ENCODE measurements at regions not wholly inside any gene's neighbourhood (a gene's known extent, or its start where the extent isn't known, plus 50 kb on each side); places are given as distances from the start of the nearest gene placed in this dataset.
A peak's percentile ranks its signal among the peaks of the same experiment; 100 is the strongest.

DNA sequence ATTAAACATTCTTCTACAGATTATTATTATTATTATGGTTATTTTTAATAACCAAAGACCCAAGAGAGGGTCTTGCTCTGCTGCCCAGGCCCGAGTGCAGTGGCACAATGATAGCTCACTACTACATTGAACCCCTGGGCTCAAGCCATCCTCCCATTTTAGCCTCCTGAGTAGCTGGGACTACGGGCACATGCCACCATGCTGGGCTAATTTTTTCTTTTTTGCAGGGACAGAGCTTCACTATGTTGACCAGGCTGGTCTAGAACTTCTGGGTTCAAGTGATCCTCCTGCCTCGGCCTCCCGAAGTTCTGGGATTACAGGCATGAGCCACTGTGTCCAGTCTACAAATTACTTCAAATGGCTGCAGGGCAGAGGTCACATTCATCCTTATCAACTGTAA, 179.8 kb downstream of the KCNRG start:
- Histone ChIP-seq H3K27me3 (ENCODE audit: control insufficient read depth, insufficient read depth, low read length) (no peaks in the 10 kb centered on the region), H3K36me3 (ENCODE audit: control insufficient read depth, insufficient read depth, low read length) (no peaks in the 10 kb centered on the region), H3K27ac (ENCODE audit: low read depth, low read length) (no peak overlapping the region), H3K9me3 (ENCODE audit: control insufficient read depth, insufficient read depth, low read length) (no peaks in the 10 kb centered on the region), H3K4me3 (ENCODE audit: low read depth, low read length) (no peak overlapping the region), H3K4me1 (ENCODE audit: control insufficient read depth, insufficient read depth, low read length) (no peaks in the 10 kb centered on the region), H3K9ac (ENCODE audit: low read depth, low read length) (no peak overlapping the region)

DNA sequence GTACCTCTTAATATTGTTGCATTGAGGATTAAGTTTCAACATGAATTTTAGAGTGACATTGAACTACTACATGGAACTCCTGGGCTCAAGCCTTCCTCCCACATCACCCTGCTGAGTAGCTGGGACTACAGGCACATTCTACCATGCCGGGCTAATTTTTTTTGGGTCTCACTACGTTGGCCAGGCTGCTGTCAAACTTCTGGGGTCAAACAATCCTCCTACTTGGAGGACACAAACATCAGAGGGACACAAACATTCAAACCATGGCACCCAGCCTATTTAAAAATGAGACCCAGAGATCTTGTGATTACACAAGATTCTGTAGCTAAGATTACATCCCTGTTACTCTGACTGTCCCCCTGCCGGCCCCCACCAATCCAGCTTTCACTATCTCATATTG, 180.9 kb downstream of the KCNRG start:
- H3K9me3 ChIP-seq (ENCODE audit: control insufficient read depth, insufficient read depth, low read length): no peaks in the 10 kb centered on the region
- no peak overlapping the region for H3K27ac ChIP-seq (ENCODE audit: low read depth, low read length)
- H3K9ac ChIP-seq (ENCODE audit: low read depth, low read length): no peak overlapping the region
- no peaks in the 10 kb centered on the region for H3K4me1 ChIP-seq (ENCODE audit: control insufficient read depth, insufficient read depth, low read length)
- no peaks in the 10 kb centered on the region for H3K36me3 ChIP-seq (ENCODE audit: control insufficient read depth, insufficient read depth, low read length)
- no peaks in the 10 kb centered on the region for H3K27me3 ChIP-seq (ENCODE audit: control insufficient read depth, insufficient read depth, low read length)
- no peak overlapping the region for H3K4me3 ChIP-seq (ENCODE audit: low read depth, low read length)

DNA sequence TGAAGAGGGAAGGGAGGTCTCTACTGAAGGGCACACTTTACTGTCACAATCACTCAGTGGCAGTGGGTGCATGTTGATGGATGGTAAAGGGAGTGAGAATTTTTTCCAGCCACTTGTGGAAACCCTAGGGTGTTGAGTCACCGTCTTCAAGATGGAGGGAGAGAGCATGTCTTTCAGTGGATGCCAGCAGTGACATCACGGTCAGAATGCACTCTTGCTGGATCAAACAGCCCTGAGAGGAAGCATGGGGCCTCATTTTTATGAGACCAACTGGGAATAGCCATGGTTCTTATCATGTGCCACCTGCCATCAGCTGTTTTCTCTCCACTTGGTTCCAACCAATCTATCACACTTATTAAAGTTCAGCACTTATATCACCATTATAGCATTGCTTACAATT, 182.5 kb downstream of the KCNRG start:
- Histone ChIP-seq H3K4me3 (ENCODE audit: low read depth, low read length) (no peak overlapping the region), H3K36me3 (ENCODE audit: control insufficient read depth, insufficient read depth, low read length) (no peaks in the 10 kb centered on the region)

DNA sequence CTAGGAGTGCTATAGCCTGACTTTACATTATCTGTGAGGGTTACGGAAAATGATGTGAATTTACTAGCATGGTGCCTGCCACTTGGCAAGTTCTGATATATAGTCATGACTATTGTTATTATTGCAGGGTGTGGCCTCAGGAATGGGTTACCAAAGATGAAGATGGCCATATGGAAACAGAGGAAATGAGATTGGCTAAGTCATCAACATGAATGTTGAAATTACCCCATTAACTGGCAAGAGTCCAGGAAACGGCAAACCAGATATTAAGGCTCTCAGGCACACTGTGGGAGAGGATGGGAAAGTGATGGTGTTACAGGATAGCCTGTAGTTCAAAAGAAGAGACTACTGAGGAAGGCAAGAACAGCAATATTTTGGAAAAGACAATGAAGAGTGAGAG, 183.3 kb downstream of the KCNRG start:
- Histone ChIP-seq H3K9ac (ENCODE audit: low read depth, low read length) (no peak overlapping the region), H3K9me3 (ENCODE audit: control insufficient read depth, insufficient read depth, low read length) (no peaks in the 10 kb centered on the region), H3K27ac (ENCODE audit: low read depth, low read length) (no peak overlapping the region), H3K4me1 (ENCODE audit: control insufficient read depth, insufficient read depth, low read length) (peaks cover 4% of the 10 kb centered on the region; the same call in 1 of the 2 replicates), H3K27me3 (ENCODE audit: control insufficient read depth, insufficient read depth, low read length) (no peaks in the 10 kb centered on the region), H3K36me3 (ENCODE audit: control insufficient read depth, insufficient read depth, low read length) (no peaks in the 10 kb centered on the region), H3K4me3 (ENCODE audit: low read depth, low read length) (no peak overlapping the region)

More for the DNA sequence above, 182.5 kb downstream of the KCNRG start:
- Histone ChIP-seq H3K27ac (ENCODE audit: low read depth, low read length) (no peak overlapping the region), H3K9ac (ENCODE audit: low read depth, low read length) (no peak overlapping the region), H3K27me3 (ENCODE audit: control insufficient read depth, insufficient read depth, low read length) (no peaks in the 10 kb centered on the region), H3K9me3 (ENCODE audit: control insufficient read depth, insufficient read depth, low read length) (no peaks in the 10 kb centered on the region), H3K4me1 (ENCODE audit: control insufficient read depth, insufficient read depth, low read length) (no peaks in the 10 kb centered on the region)

DNA sequence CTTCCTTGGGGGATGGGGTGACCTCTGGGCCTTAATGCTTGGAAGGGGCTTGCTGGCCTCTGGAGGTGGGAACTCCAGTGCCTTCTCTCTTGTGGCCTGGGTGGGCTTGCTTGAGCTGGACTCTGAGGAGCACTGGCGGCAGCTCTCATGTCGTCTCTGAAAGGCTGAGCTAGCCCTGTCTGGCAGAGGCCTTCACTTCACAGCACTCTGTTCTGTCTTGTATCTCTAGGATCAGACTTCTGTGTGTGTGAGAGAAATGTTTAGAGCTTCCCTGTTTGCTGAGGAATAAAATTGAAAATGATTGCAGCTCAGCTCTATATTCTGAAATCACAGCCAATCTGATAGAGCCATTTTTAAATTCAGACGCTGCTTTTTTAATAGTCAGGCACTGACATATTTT, 185.3 kb downstream of the KCNRG start:
- H3K27ac ChIP-seq (ENCODE audit: low read depth, low read length): no peak overlapping the region
- H3K4me3 ChIP-seq (ENCODE audit: low read depth, low read length): no peak overlapping the region
- H3K4me1 ChIP-seq (ENCODE audit: control insufficient read depth, insufficient read depth, low read length): peaks cover 4% of the 10 kb centered on the region; the same call in 1 of the 2 replicates
- H3K27me3 ChIP-seq (ENCODE audit: control insufficient read depth, insufficient read depth, low read length): no peaks in the 10 kb centered on the region
- no peaks in the 10 kb centered on the region for H3K36me3 ChIP-seq (ENCODE audit: control insufficient read depth, insufficient read depth, low read length)
- no peak overlapping the region for H3K9ac ChIP-seq (ENCODE audit: low read depth, low read length)
- no peaks in the 10 kb centered on the region for H3K9me3 ChIP-seq (ENCODE audit: control insufficient read depth, insufficient read depth, low read length)

DNA sequence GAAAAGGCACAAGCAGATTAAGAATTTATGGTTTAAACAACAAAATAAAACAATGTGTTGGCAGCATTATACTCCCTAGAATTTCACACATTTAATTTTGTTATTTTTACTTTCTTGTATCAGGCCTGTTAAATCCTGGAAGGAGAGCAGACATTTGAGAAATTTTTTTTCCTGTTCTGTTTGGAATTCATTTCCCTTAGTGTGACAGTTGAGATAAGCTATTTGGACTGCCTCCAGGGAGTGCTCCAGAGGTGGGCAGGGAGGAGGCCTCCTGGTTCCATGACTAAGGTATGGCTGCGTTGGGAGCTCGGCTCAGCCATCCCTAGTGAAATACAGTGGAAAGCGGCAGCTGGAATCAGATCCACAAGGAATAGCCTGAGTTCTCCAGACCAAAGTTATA, 185.7 kb downstream of the KCNRG start:
- Histone ChIP-seq H3K9me3 (ENCODE audit: control insufficient read depth, insufficient read depth, low read length) (no peaks in the 10 kb centered on the region), H3K27ac (ENCODE audit: low read depth, low read length) (no peak overlapping the region), H3K36me3 (ENCODE audit: control insufficient read depth, insufficient read depth, low read length) (no peaks in the 10 kb centered on the region), H3K9ac (ENCODE audit: low read depth, low read length) (no peak overlapping the region), H3K4me3 (ENCODE audit: low read depth, low read length) (no peak overlapping the region), H3K27me3 (ENCODE audit: control insufficient read depth, insufficient read depth, low read length) (no peaks in the 10 kb centered on the region), H3K4me1 (ENCODE audit: control insufficient read depth, insufficient read depth, low read length) (peaks cover 4% of the 10 kb centered on the region; the same call in 1 of the 2 replicates)

DNA sequence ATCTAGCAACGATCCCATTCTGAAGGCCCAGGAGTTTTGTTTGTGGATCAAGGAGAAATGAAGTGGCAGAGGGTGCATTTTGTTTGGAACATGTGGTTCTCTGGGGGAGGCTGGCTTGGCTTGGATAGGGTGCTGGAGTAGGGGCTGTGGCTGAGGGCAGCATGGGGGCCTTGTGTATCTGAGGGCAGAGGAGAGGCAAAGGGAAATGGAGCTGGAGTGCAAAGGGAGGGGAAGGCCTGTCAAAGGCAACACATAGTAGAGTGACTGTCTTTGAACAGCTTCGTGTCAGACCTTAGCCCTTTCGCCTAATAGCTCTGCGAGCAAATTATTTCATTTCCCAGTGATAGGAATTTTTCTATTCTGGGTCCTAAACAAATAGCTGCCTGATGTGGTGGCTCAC, 187.2 kb downstream of the KCNRG start:
- no peak overlapping the region for H3K9ac ChIP-seq (ENCODE audit: low read depth, low read length)
- H3K27ac ChIP-seq (ENCODE audit: low read depth, low read length): no peak overlapping the region
- no peaks in the 10 kb centered on the region for H3K9me3 ChIP-seq (ENCODE audit: control insufficient read depth, insufficient read depth, low read length)
- no peaks in the 10 kb centered on the region for H3K27me3 ChIP-seq (ENCODE audit: control insufficient read depth, insufficient read depth, low read length)
- H3K4me1 ChIP-seq (ENCODE audit: control insufficient read depth, insufficient read depth, low read length): peaks cover 4% of the 10 kb centered on the region; the same call in 1 of the 2 replicates
- H3K4me3 ChIP-seq (ENCODE audit: low read depth, low read length): no peak overlapping the region
- H3K36me3 ChIP-seq (ENCODE audit: control insufficient read depth, insufficient read depth, low read length): no peaks in the 10 kb centered on the region

DNA sequence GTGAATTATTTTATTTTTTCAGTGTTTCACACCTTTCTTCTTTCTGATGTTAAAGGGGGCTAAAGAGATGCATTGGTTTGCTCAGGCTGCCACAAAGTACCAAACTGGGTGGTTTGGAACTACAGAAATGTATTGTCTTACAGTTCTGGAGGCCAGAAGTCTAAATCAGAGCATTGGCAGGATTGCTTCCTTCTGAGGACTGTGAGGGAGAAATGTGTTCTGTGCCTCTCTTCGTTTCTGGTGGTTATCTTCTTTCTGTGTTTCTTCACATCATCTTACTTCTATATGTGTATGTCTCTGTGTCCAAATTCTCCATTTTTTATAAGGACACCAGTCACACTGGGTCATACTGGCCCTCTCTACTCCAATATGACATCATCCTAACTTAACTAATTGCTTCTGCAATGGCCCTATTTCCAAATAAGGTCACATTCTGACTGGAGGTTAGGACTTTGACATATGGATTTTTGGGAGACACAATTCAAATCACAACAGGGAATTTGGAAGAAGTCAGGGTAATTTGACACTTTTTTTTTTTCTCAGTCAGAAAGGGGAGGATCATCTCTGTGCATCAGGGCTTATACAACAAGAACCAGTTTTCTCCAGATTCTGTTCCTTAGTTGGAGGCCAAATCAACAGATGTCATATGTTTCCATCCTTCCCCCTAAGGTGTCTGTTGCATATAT, 188.2 kb downstream of the KCNRG start:
- H3K4me1 ChIP-seq (ENCODE audit: control insufficient read depth, insufficient read depth, low read length): peaks cover 4% of the 10 kb centered on the region; the same call in 1 of the 2 replicates
- no peaks in the 10 kb centered on the region for H3K9me3 ChIP-seq (ENCODE audit: control insufficient read depth, insufficient read depth, low read length)
- H3K9ac ChIP-seq (ENCODE audit: low read depth, low read length): no peak overlapping the region
- no peak overlapping the region for H3K4me3 ChIP-seq (ENCODE audit: low read depth, low read length)
- no peaks in the 10 kb centered on the region for H3K36me3 ChIP-seq (ENCODE audit: control insufficient read depth, insufficient read depth, low read length)
- H3K27me3 ChIP-seq (ENCODE audit: control insufficient read depth, insufficient read depth, low read length): no peaks in the 10 kb centered on the region
- no peak overlapping the region for H3K27ac ChIP-seq (ENCODE audit: low read depth, low read length)

DNA sequence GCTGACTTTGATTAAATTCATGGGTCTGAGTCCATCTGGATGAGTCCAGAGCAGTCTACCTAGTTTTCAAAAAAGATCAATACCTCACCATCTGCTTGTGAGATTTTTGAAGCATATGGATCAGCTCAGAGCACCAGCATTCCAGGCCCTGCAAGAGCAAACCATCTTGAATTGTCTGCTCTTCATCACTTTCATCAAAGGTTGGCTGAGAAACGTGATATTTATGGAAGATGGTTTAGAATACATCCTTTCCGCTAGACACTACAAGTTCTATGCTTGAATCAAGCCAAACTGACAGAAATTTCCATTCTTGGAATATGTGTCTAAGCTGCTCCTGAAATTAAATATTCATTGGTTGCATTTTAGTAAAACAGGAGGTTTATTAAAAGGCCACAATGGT, 190.3 kb downstream of the KCNRG start:
- Histone ChIP-seq H3K27ac (ENCODE audit: low read depth, low read length) (no peak overlapping the region), H3K4me3 (ENCODE audit: low read depth, low read length) (no peak overlapping the region), H3K36me3 (ENCODE audit: control insufficient read depth, insufficient read depth, low read length) (no peaks in the 10 kb centered on the region), H3K27me3 (ENCODE audit: control insufficient read depth, insufficient read depth, low read length) (no peaks in the 10 kb centered on the region), H3K9me3 (ENCODE audit: control insufficient read depth, insufficient read depth, low read length) (no peaks in the 10 kb centered on the region), H3K4me1 (ENCODE audit: control insufficient read depth, insufficient read depth, low read length) (peaks cover 13% of the 10 kb centered on the region), H3K9ac (ENCODE audit: low read depth, low read length) (no peak overlapping the region)

DNA sequence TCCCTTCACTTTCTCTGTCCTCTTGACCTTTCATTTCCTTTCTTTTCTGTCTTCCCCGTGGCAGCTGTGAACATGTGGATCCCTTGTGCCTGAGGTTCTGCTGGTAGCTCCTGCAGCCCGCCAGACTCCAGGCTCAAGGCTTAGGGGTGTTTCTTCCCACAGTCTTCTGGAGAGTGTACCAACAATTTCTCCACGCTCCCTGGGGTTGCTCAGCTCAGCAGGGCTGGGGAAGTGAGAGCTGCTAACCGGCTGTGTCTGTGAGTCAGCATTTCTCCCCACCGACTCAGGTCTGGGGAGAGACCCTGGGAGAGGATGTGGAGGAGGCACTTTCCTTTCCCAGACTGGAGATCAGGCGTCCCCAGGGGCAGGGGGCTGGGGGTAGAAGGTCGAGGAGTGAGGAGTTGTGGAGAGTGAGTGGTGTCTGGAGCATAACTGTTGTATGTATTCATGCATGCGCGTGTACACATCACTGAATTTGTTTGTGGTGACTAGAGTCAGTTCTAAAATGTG, 193.6 kb downstream of the KCNRG start:
- Histone ChIP-seq H3K4me3 (ENCODE audit: low read depth, low read length) (no peak overlapping the region), H3K36me3 (ENCODE audit: control insufficient read depth, insufficient read depth, low read length) (no peaks in the 10 kb centered on the region; the same call in 1 of the 2 replicates), H3K9me3 (ENCODE audit: control insufficient read depth, insufficient read depth, low read length) (peaks cover 8% of the 10 kb centered on the region; the same call in 1 of the 2 replicates), H3K4me1 (ENCODE audit: control insufficient read depth, insufficient read depth, low read length) (peaks cover 9% of the 10 kb centered on the region), H3K27ac (ENCODE audit: low read depth, low read length) (peak overlapping the region; percentile 70), H3K9ac (ENCODE audit: low read depth, low read length) (peak overlapping the region; percentile 5; the same call in 1 of the 2 replicates), H3K27me3 (ENCODE audit: control insufficient read depth, insufficient read depth, low read length) (no peaks in the 10 kb centered on the region)

DNA sequence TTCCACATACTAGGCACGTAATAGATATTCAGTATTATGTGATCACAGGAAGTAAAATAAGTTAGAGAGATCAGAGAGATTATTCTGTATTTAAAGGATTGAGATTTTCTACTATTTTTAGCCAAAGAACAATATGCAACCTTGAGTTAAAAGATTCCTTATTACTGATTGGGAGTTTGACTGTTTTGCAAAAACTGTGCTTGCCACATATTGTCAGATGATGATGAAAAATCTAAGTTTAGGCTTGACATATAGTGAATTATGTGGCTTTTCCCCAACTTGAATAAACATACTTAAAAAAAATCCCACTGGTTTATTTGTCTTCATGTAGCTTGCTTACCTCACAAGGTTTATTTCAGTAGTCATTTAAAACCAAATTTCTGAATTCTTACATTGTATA, 194.4 kb downstream of the KCNRG start:
- Histone ChIP-seq H3K27me3 (ENCODE audit: control insufficient read depth, insufficient read depth, low read length) (no peaks in the 10 kb centered on the region), H3K36me3 (ENCODE audit: control insufficient read depth, insufficient read depth, low read length) (no peaks in the 10 kb centered on the region; the same call in 1 of the 2 replicates), H3K9ac (ENCODE audit: low read depth, low read length) (no peak overlapping the region), H3K27ac (ENCODE audit: low read depth, low read length) (no peak overlapping the region), H3K4me3 (ENCODE audit: low read depth, low read length) (no peak overlapping the region), H3K9me3 (ENCODE audit: control insufficient read depth, insufficient read depth, low read length) (peaks cover 8% of the 10 kb centered on the region; the same call in 1 of the 2 replicates), H3K4me1 (ENCODE audit: control insufficient read depth, insufficient read depth, low read length) (peaks cover 9% of the 10 kb centered on the region)

Data from HUES48 (cell line).